ENCODE measurements at regions not wholly inside any gene's neighbourhood (a gene's known extent, or its start where the extent isn't known, plus 50 kb on each side); places are given as distances from the start of the nearest gene placed in this dataset.

DNA sequence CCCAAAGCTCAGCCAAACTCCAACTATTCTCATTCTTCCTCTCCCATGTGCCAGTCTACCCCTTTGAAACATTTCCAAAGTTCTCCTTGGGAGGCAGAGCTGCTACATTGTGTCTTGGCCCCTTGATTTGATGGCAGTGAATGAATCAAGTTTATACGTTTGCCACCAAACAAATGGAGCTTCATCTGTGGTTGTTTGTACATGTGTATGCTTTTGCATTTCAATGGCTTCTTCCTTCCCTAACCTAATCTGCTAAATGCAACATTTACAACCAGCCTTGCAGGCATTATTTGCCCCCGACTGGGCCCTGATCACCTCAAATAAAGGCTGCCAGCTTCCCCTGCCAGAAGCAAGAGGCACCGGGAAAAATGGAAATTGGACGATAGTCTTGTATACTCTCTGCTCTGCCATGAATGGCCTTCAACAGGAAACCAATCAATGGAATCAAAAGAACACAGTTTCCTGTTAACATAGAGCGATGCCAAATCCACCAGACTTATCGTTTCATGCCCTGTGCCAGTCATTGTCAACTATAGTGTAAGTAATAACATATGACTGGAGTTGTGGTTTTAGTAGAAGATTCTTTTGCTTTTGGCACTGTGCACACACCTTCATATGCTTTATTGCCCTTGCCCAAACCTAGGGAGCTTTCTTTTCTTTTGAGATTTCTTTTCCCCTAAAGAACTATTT, 97.8 kb downstream of the TMEM30B start:
- TF ChIP-seq, protein P1, sequence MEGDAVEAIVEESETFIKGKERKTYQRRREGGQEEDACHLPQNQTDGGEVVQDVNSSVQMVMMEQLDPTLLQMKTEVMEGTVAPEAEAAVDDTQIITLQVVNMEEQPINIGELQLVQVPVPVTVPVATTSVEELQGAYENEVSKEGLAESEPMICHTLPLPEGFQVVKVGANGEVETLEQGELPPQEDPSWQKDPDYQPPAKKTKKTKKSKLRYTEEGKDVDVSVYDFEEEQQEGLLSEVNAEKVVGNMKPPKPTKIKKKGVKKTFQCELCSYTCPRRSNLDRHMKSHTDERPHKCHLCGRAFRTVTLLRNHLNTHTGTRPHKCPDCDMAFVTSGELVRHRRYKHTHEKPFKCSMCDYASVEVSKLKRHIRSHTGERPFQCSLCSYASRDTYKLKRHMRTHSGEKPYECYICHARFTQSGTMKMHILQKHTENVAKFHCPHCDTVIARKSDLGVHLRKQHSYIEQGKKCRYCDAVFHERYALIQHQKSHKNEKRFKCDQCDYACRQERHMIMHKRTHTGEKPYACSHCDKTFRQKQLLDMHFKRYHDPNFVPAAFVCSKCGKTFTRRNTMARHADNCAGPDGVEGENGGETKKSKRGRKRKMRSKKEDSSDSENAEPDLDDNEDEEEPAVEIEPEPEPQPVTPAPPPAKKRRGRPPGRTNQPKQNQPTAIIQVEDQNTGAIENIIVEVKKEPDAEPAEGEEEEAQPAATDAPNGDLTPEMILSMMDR (IDR thresholded peaks at IDR 0.05): no peak
- no peak for TF ChIP-seq POLR2A (IDR thresholded peaks at IDR 0.05)
